GM21360 (cell line): ENCODE measurements at regions not wholly inside any gene's neighbourhood (a gene's known extent, or its start where the extent isn't known, plus 50 kb on each side); places are given as distances from the start of the nearest gene placed in this dataset.

Source experiments
- ATAC-seq: cut with Tn5 transposase; IDR thresholded peaks from one replicate; pipeline ENCODE4 v1.9.1; 2021; ENCODE audit warnings: mild to moderate bottlenecking, moderate library complexity; ENCODE audit not compliant: unreplicated experiment

GRCh38 chr7:136807598-136807997, 60.9 kb upstream of the CHRM2 start:
- no peak for ATAC-seq

DNA sequence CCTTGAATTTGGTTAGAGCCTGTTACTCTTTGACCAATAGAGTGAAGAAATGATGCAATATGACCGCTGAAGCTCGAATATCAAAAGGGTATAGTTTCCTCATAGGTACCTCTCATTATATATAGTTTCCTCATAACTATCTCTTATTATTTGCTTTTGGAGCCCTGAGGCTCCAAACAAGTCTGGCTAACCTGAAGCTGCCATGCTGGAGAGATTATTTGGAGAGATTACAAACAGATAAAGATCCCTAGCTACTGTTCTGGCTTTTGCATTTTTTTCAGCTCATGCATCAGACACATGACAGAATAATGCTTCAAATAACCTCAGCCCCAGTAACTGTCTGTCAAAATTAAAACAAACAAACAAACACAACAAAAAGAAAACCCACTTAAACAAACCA, 65.4 kb upstream of the CHRM2 start:
- no peak for ATAC-seq

DNA sequence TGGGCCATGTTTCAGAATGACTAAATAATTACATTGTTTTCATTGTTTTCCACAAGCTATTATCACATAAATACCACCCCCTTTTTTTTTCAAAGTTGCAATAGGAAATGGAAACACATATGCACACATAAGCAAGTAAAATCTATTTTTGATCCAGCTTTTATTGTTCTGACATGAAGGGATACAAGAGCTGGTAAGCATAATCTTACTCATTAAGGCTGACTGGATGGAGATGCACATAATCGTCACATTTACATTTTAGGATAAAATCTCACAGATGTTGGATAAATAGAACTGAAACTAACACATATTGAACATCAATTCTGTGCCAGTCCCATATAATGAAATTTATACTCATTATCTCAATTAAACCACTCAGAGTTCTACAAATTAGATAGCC, 84.5 kb upstream of the CHRM2 start:
- ATAC-seq = no peak

DNA sequence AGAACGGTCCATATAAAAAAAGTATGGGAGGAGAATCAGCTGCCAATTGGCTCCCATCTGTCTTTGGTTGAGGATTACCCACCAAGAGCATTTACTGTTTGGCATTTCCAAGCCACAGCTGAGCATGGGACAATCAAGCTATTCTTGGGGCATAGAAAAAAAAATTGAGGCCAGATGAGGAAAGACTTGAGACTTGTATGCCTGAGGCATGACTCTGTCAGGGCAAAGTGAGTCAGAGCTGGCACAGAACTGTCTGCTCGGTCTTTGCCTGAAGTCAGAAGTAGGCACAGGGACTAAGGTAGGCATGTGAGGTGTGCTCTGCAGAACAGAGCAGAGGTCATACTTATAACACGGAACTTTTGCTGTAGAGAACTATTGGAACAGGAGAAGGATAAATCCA, 126.5 kb upstream of the CHRM2 start:
- no peak for ATAC-seq

DNA sequence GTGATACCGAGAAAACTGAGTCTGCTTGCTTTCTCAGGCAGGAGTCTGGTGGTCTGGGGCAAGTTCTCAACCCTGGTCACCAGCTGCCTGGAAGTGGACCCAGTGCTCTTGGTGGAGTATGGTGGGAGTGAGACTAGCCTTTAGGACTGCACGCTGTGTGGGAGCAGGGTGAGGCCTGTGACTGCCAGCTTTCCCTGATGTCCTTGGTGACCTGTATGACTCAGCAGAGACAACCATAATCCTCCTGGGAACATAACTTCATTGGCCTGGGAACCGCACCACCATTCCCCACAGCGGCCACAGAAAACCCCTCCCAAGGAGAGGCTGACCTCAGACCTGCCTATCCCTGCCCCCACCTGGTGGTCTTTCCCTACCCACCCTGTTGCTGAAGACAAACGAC, 139.5 kb upstream of the CHRM2 start:
- ATAC-seq = no peak

DNA sequence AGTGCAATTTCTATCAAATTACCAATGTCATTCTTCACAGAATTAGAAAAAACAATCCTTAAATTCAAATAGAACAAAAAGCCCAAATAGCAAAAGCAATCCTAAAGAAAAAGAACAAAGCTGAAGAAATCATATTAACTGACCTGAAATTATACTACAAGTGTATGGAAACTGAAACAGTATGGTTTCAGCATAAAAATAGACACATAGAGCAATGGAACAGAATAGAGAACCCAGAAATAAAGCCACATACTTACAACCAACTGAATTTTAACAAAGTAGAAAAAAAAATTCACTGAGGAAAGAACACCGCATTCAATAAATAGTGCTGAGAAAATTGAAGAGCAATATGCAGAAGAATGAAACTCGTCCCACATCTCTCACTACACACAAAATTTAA, 142.0 kb upstream of the CHRM2 start:
- ATAC-seq = no peak

DNA sequence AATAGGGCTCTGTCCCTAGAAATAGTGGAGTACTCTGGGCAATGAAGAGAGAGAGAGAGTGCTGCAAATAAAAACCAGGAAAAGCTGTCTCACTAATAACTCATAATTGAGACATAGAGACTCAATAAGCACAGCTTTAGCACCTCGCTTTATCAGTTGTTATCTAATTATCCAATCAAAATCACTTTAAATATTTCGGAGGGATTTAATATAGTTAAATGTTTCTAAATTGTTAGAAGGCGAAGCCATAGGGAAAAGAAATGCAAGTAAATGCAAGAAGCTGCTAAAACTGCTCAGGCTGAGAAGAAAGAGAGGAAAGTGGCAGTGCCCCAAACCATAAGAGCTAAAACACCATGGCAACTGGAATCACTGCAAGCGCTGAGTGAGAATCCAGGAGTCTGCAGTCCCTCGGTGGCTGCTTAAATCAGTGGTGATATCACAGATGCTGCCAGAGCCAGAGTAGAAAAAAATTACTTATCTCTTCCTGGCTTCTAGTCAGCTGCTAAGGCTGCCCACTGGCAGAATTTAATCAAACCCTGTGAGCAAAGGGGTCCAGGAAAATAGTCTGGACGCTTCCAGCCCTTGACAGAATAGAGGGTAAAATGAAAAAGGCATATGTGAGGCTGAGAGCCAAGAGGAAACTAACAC, 150.4 kb upstream of the CHRM2 start:
- ATAC-seq = no peak

GRCh38 chr7:136714062-136714461, 154.4 kb upstream of the CHRM2 start:
- ATAC-seq = no peak

DNA sequence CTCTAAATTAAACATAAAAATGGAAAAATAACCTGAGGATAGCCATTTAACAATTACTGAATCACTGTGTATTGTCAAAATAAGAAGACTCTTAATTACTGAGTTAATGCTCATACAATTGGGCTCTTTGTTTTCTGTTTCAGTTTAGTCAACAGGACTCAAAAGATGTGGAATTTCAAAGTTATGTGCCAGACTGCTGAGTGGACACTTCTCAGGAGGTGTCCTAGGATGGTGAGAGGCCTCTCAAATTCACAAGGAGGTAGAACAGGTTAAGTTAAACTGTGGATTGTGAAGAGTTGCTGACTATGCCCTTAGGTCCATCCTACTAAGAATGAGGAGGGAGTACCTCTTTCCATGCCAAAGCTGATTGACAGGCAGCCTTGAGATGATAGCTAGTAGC, 157.7 kb upstream of the CHRM2 start:
- no peak for ATAC-seq

DNA sequence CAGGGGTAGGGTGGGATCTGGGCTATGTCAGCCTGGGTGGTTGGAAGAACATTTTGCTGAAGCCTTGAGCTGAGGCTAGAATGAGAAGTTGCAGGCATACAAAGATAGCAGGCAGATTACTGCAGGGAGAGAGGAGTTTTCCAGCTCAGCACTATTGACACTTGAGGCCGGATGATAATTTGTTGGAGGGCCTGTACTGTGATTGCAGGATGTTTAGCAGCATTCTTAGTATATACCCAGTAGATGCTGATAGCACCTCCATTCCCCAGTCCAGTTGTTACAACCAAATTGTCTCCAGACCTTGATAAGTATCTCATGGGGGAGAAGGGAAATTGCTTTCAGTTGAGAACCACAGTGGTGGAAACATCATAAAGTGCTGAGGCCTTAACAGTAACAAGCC, 158.6 kb upstream of the CHRM2 start:
- ATAC-seq = no peak

GRCh38 chr7:136702913-136703312, 165.5 kb upstream of the CHRM2 start:
- no peak for ATAC-seq

GRCh38 chr7:136698977-136699376, 169.5 kb upstream of the CHRM2 start:
- ATAC-seq = no peak

GRCh38 chr7:136698231-136698630, 170.2 kb upstream of the CHRM2 start:
- ATAC-seq = no peak

DNA sequence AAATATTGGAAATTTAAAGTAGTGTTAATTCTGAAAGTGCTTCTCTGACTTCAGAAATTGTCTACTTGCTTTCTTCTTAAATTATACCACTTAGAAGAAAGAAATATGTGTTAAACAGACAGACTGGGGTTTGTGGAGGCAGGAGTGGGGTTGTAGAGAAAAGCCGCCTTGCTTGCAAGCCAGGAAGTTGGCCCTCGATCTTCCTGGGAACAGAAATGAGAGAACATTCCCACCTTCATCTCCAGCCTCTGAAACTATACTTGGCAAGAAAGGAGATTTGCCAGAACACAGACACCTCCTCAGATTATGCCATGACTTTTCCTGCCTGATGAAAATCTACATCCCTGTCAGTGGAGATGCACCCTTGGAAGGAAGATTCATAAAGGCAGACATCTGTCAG, 171.2 kb upstream of the CHRM2 start:
- no peak for ATAC-seq

DNA sequence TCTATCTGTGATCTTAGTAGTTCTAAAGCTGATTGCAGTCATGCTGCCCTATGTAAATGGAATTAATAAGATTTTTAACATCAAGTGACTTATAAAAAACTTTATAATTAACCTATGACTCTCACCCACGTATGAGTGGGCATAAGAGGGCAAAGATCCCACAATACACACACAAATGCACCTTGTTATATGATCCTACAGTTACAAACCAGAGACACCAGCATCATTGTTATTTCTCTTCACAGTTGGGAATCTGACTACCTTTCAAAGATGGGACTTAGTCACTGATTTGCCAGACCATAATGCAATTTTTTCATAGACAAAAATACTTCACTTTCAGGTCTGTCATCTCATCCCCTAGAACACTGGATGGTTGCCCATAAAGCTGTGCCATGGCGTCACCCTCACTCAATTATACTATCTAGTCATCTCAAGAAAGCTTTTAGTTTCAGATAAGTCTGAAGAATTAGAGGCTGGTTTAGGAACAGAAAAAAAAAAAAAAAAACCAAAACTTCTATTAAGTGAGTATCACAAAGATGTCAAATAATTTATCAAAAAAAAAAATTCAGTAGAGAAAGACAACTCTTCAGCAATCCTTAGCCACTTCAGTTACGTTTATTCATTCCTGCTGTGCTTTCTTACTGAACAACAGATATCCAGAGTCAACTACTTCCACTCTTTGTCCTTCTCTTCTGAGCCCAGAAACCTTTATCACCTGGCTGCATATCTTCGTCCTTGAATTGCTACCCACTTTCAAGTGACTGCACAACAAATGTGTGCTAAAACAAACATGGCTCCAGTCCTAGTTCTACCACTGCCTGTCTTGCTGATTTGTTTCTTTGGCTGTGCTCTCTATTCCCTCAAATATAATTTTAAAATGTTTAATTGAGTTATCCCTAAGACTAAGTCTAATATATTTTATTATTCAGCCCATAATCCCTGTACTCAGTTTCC, 175.0 kb upstream of the CHRM2 start:
- no peak for ATAC-seq

DNA sequence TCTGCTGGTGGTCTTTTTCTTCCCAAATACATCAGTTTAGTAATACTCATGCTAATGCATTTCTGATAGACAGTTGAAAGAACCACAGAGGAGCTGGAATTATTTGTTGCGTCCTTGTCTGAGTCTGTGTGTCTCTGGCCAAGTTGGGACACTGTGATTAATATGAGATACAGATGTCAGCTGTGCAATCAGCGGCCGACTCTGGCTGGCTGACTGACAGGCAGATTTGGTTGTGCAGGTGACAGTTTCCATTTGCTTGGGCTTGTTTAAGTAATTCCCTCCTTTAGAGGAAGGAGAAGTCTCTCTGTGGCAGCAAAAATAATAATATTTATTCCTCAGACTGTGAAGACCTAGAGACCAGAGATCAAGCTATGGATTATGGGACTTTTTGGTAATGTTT, 176.2 kb upstream of the CHRM2 start:
- no peak for ATAC-seq

DNA sequence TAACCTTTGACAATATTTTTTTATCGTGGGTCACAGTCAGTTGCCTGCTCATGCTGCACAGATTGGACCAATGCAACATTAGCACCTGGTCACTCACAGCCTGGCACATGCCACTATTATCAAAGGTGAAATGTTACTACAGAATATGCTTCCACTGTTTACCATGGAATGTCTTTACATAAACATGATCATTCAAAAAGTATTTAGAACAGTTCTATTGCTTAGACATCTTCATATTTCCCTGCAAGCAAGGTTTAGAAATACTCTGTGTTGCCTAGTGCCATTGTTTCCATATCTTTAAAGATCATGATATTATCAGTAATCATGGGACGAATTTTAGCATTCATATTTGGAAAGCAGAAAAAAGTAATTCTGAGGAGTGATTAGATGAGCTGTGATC, 179.9 kb upstream of the CHRM2 start:
- ATAC-seq = no peak

GRCh38 chr7:136687693-136688322, 180.6 kb upstream of the CHRM2 start:
- no peak for ATAC-seq

- ATAC-seq = no peak
These were observed 182.8 kb upstream of the CHRM2 start for GRCh38 chr7:136685501-136686173.

GRCh38 chr7:136677471-136678365, 190.7 kb upstream of the CHRM2 start:
- ATAC-seq = no peak
